ENCODE measurements at regions not wholly inside any gene's neighbourhood (a gene's known extent, or its start where the extent isn't known, plus 50 kb on each side); places are given as distances from the start of the nearest gene placed in this dataset.
"Not testable (repeated sequence)": the region's sequence is repeated elsewhere in the genome, so short reads cannot be mapped to it uniquely, and the experiment has no call there.

DNA sequence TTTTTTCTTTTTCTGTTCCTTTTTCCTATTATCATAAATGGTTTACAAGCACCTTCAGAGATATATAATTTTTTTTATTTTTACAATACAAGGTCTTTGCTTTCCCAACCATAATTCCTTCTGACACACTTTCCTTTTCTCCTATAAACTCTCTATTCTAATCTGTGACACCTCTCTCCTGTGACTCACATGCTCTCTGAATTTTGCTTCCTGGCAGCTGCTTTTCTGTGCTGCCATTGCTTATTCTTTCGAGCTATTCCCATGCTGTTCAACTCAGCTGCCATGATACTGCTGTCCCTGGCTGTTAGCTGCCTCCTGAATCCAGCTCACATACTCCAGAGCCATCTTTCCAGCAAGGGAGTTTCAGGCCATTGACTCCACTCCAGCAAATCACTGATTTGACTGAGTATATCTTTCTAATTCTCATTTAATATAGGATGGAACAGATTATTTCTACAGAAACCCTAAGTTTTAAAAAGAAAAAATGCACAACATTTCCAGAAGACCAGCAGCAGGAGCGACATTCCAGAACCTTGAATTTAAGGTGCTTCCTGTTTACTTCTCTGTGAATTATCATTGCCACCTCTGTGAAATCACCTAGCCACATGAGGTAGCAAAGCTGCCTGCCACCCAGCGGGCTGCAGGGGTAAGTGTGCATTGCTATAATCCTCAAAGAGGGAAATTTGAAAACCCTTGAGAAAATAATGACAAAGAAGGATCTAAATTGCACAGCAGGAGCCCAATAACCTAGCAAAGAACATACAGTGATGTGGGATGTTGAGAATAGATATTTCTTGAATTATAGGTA, 1442.6 kb downstream of the KHDRBS2 start:
- not testable (repeated sequence) for TF ChIP-seq EZH2 (IDR thresholded peaks at IDR 0.05; ENCODE audit: borderline replicate concordance, low read depth, low read length, poor library complexity, severe bottlenecking)
- TF ChIP-seq, protein P1, sequence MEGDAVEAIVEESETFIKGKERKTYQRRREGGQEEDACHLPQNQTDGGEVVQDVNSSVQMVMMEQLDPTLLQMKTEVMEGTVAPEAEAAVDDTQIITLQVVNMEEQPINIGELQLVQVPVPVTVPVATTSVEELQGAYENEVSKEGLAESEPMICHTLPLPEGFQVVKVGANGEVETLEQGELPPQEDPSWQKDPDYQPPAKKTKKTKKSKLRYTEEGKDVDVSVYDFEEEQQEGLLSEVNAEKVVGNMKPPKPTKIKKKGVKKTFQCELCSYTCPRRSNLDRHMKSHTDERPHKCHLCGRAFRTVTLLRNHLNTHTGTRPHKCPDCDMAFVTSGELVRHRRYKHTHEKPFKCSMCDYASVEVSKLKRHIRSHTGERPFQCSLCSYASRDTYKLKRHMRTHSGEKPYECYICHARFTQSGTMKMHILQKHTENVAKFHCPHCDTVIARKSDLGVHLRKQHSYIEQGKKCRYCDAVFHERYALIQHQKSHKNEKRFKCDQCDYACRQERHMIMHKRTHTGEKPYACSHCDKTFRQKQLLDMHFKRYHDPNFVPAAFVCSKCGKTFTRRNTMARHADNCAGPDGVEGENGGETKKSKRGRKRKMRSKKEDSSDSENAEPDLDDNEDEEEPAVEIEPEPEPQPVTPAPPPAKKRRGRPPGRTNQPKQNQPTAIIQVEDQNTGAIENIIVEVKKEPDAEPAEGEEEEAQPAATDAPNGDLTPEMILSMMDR (conservative IDR thresholded peaks at IDR 0.05; ENCODE audit: low read depth, low read length) = not testable (repeated sequence)

Data from A673 (cell line).